ENCODE measurements at regions not wholly inside any gene's neighbourhood (a gene's known extent, or its start where the extent isn't known, plus 50 kb on each side); places are given as distances from the start of the nearest gene placed in this dataset.

DNA sequence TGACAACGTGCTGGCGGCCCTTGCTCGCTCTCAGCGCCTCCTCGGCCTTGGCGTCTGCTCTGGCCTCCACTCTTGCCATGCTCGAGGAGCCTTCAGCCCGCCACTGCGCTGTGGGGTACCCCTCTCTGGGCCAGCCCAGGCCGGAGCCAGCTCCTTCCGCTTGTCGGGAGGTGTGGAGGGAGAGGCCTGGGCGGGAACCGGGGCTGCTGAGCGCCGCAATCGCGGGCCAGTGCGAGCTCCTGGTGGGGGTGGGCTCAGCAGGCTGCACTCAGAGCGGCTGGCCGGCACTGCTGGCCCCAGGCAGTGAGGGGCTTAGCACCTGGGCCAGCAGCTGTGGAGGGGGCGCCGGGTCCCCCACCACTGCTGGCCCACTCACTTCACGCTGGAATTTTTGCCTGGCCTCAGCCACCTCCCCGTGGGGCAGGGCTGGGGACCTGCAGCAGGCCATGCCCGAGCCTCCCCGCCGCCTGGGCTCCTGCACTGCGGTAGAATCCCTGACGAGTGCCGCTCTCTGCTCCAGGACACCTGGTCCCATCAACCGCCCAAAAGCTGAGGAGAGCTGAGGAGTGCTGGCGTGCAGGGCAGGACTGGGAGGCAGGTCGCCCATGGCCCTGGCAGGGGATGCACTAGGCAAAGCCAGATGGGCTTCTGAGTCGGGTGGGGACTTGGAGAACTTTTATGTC is 372.2 kb upstream of the NRG3 start:
- H3K27me3 ChIP-seq (ENCODE audit: control insufficient read depth in 1 of 2, insufficient read depth in 2 of 2, low read length in 2 of 2): no peaks in the 10 kb centered on the region
- no peak overlapping the region for H3K9ac ChIP-seq (ENCODE audit: insufficient read depth, low read depth, low read length)
- intact Hi-C loops (cut with micrococcal nuclease; ENCODE audit: unreplicated experiment) (no loop called here), in situ Hi-C loops (cut with HindIII; ENCODE audit: extremely low pct_ligation_motif_present, low pct_unique_long_range_greater_than_20kb) (no loop called here)
- no peaks in the 10 kb centered on the region for H4K20me1 ChIP-seq (ENCODE audit: insufficient read depth, low read length)
- no peak overlapping the region for H3K27ac ChIP-seq (ENCODE audit: extremely low read length, insufficient read depth, low read length)
- ChIA-PET CTCF (ENCODE audit: low intra/inter-chr PET ratio, low total read pairs) (no interaction called here), POLR2A (no interaction called here)
- FAIRE-seq (no peak), DNase-seq (ENCODE audit: low spot score) (no peak), ATAC-seq (no peak)
- no peaks in the 10 kb centered on the region for H3K36me3 ChIP-seq (replicated peaks in 1 of 2; ENCODE audit: control insufficient read depth in 1 of 2, insufficient read depth in 2 of 2, low read length in 2 of 2)
- 47% methylated on average over 14 of the region's 35 CpGs for WGBS (ENCODE audit: low lambda C conversion rate)
- BruUV-seq (replicated peaks): no TSS peak
- no peak overlapping the region for H2AFZ ChIP-seq (ENCODE audit: low read length)
- no peak overlapping the region for H3K4me3 ChIP-seq (replicated peaks in 1 of 3; ENCODE audit: insufficient read depth in 1 of 3, low read depth in 2 of 3, low read length in 3 of 3)
- no peak overlapping the region for H3K4me2 ChIP-seq (ENCODE audit: low read depth, low read length)
- H3K79me2 ChIP-seq (ENCODE audit: insufficient read depth, low read length): no peaks in the 10 kb centered on the region
- peaks cover 80% of the 10 kb centered on the region for H3K9me3 ChIP-seq (ENCODE audit: low read length)
- no peaks in the 10 kb centered on the region for H3K4me1 ChIP-seq (ENCODE audit: insufficient read depth, low read length)
- TF ChIP-seq ZNF121 (CRISPR knock-in tag; IDR thresholded peaks at IDR 0.05) (no peak), ZBTB7A (CRISPR knock-in tag; IDR thresholded peaks at IDR 0.05) (no peak), ZNF652 (CRISPR knock-in tag; IDR thresholded peaks at IDR 0.05; ENCODE audit: borderline replicate concordance, low read depth) (no peak), CSRNP1 (CRISPR knock-in tag; IDR thresholded peaks at IDR 0.05) (no peak), ZNF558 (CRISPR knock-in tag; IDR thresholded peaks at IDR 0.05; ENCODE audit: borderline replicate concordance) (no peak), TRIM24 (CRISPR knock-in tag; IDR thresholded peaks at IDR 0.05) (no peak), REPIN1 (CRISPR knock-in tag; IDR thresholded peaks at IDR 0.05; ENCODE audit: borderline replicate concordance, low read depth) (no peak), ZNF260 (CRISPR knock-in tag; IDR thresholded peaks at IDR 0.05; ENCODE audit: borderline replicate concordance, low read depth) (no peak), POLR2G (IDR thresholded peaks at IDR 0.05; ENCODE audit: low read depth, low read length) (no peak), ZBTB4 (CRISPR knock-in tag; IDR thresholded peaks at IDR 0.05; ENCODE audit: borderline replicate concordance) (no peak), NFATC3 (CRISPR knock-in tag; IDR thresholded peaks at IDR 0.05) (no peak)
- TF ChIP-seq, protein P1, sequence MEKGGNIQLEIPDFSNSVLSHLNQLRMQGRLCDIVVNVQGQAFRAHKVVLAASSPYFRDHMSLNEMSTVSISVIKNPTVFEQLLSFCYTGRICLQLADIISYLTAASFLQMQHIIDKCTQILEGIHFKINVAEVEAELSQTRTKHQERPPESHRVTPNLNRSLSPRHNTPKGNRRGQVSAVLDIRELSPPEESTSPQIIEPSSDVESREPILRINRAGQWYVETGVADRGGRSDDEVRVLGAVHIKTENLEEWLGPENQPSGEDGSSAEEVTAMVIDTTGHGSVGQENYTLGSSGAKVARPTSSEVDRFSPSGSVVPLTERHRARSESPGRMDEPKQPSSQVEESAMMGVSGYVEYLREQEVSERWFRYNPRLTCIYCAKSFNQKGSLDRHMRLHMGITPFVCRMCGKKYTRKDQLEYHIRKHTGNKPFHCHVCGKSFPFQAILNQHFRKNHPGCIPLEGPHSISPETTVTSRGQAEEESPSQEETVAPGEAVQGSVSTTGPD (CRISPR knock-in tag; IDR thresholded peaks at IDR 0.05): no peak
- TF ChIP-seq, protein P2, sequence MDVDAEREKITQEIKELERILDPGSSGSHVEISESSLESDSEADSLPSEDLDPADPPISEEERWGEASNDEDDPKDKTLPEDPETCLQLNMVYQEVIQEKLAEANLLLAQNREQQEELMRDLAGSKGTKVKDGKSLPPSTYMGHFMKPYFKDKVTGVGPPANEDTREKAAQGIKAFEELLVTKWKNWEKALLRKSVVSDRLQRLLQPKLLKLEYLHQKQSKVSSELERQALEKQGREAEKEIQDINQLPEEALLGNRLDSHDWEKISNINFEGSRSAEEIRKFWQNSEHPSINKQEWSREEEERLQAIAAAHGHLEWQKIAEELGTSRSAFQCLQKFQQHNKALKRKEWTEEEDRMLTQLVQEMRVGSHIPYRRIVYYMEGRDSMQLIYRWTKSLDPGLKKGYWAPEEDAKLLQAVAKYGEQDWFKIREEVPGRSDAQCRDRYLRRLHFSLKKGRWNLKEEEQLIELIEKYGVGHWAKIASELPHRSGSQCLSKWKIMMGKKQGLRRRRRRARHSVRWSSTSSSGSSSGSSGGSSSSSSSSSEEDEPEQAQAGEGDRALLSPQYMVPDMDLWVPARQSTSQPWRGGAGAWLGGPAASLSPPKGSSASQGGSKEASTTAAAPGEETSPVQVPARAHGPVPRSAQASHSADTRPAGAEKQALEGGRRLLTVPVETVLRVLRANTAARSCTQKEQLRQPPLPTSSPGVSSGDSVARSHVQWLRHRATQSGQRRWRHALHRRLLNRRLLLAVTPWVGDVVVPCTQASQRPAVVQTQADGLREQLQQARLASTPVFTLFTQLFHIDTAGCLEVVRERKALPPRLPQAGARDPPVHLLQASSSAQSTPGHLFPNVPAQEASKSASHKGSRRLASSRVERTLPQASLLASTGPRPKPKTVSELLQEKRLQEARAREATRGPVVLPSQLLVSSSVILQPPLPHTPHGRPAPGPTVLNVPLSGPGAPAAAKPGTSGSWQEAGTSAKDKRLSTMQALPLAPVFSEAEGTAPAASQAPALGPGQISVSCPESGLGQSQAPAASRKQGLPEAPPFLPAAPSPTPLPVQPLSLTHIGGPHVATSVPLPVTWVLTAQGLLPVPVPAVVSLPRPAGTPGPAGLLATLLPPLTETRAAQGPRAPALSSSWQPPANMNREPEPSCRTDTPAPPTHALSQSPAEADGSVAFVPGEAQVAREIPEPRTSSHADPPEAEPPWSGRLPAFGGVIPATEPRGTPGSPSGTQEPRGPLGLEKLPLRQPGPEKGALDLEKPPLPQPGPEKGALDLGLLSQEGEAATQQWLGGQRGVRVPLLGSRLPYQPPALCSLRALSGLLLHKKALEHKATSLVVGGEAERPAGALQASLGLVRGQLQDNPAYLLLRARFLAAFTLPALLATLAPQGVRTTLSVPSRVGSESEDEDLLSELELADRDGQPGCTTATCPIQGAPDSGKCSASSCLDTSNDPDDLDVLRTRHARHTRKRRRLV (CRISPR knock-in tag; IDR thresholded peaks at IDR 0.05): no peak

Measured in HepG2 (cell line).